Sigmoid colon (tissue), 4 donors: ENCODE measurements at regions not wholly inside any gene's neighbourhood (a gene's known extent, or its start where the extent isn't known, plus 50 kb on each side); places are given as distances from the start of the nearest gene placed in this dataset.

Experiments used
- CTCF ChIP-seq, 4 experiments: fragments of 450-650 bp in 3 of 4; fragments of 200-600 bp in 1 of 4; IDR thresholded peaks; one replicate each; pipeline ENCODE4 v1.5.1; 2016 to 2019; ENCODE audit warnings: antibody characterized with exemption in 4 of 4, mild to moderate bottlenecking in 3 of 4, moderate library complexity in 2 of 4
- EP300 ChIP-seq, 4 donors: sonication (generic); formaldehyde crosslinking; IDR thresholded peaks; one replicate each; pipeline ENCODE4 v1.6.1; 2017; ENCODE audit warnings: antibody characterized with exemption in 4 of 4
- POLR2A ChIP-seq, 2 donors: fragments of 450-650 bp; IDR thresholded peaks; one replicate each; pipeline ENCODE4 v1.6.1; 2016; ENCODE audit warnings: antibody characterized with exemption in 2 of 2, mild to moderate bottlenecking in 2 of 2, moderate library complexity in 2 of 2
- POLR2AphosphoS5 ChIP-seq, 4 donors: sonication (generic); formaldehyde crosslinking; IDR thresholded peaks; one replicate each; pipeline ENCODE4 v1.6.1; 2017; ENCODE audit warnings: antibody characterized with exemption in 4 of 4

GRCh38 chr6:145312481-145312880 is 422.8 kb downstream of the EPM2A start:
- no peak for TF ChIP-seq CTCF (IDR thresholded peaks at IDR 0.05)
- TF ChIP-seq POLR2A (IDR thresholded peaks at IDR 0.05): no peak
- no peak for TF ChIP-seq EP300 (IDR thresholded peaks at IDR 0.05)
- TF ChIP-seq POLR2AphosphoS5 (IDR thresholded peaks at IDR 0.05): no peak
